ENCODE measurements at regions not wholly inside any gene's neighbourhood (a gene's known extent, or its start where the extent isn't known, plus 50 kb on each side); places are given as distances from the start of the nearest gene placed in this dataset.

DNA sequence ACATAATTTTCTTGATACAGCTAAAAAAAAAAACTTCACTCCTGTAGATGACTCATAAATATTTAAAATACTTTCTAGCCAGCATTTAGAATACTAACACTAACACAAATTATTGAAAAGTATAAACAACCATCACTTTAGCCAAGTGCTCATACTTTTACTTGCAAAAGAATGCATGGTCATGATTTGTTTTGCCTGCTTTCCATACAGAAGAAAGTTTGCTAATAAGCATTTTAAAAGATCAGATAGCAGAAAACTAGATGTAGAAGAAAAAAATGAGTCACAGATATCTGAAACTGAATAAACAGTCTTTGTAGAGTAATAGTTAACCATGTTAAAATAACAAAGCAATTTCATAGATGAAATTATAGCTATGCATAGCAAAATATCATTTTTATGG lies 2280.4 kb upstream of the PCDH20 start (continued):
- TF ChIP-seq RELA (IDR thresholded peaks at IDR 0.05; ENCODE audit: borderline replicate concordance, partially characterized antibody): no peak
- TF ChIP-seq CBX3 (IDR thresholded peaks at IDR 0.05; ENCODE audit: borderline replicate concordance, low read depth): no peak
- no peak for TF ChIP-seq POLR2AphosphoS2 (IDR thresholded peaks at IDR 0.05; ENCODE audit: low read depth, low read length)
- TF ChIP-seq ZNF207 (IDR thresholded peaks at IDR 0.05; ENCODE audit: borderline replicate concordance): no peak
- TF ChIP-seq ZBTB40 (IDR thresholded peaks at IDR 0.05; ENCODE audit: borderline replicate concordance): no peak
- TF ChIP-seq POLR2A (IDR thresholded peaks at IDR 0.05; ENCODE audit: low read depth, low read length): no peak
- TF ChIP-seq PKNOX1 (IDR thresholded peaks at IDR 0.05): no peak
- no peak for TF ChIP-seq MEF2B (IDR thresholded peaks at IDR 0.05; ENCODE audit: partially characterized antibody, poor library complexity, severe bottlenecking)
- no peak for TF ChIP-seq SPI1 (IDR thresholded peaks at IDR 0.05; ENCODE audit: borderline replicate concordance, insufficient read depth, low read depth, low read length)
- no peak for TF ChIP-seq ZZZ3 (IDR thresholded peaks at IDR 0.05; ENCODE audit: control insufficient read depth, insufficient read length, low read depth)
- no peak for TF ChIP-seq RCOR1 (conservative IDR thresholded peaks at IDR 0.05; ENCODE audit: low read depth, low read length)
- TF ChIP-seq, protein P1, sequence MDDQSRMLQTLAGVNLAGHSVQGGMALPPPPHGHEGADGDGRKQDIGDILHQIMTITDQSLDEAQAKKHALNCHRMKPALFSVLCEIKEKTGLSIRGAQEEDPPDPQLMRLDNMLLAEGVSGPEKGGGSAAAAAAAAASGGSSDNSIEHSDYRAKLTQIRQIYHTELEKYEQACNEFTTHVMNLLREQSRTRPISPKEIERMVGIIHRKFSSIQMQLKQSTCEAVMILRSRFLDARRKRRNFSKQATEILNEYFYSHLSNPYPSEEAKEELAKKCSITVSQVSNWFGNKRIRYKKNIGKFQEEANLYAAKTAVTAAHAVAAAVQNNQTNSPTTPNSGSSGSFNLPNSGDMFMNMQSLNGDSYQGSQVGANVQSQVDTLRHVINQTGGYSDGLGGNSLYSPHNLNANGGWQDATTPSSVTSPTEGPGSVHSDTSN (IDR thresholded peaks at IDR 0.05; ENCODE audit: insufficient replicate concordance, low read depth, low read length): no peak
